Peyer's patch (tissue), 4 donors: ENCODE measurements at regions not wholly inside any gene's neighbourhood (a gene's known extent, or its start where the extent isn't known, plus 50 kb on each side); places are given as distances from the start of the nearest gene placed in this dataset.

Source experiments
- POLR2A ChIP-seq, 2 donors: fragments of 450-650 bp; IDR thresholded peaks; one replicate each; pipeline ENCODE4 v1.5.1; 2017; ENCODE audit warnings: antibody characterized with exemption in 2 of 2, mild to moderate bottlenecking in 2 of 2, moderate library complexity in 2 of 2
- TF ChIP-seq, protein P1 (sequence below), 6 experiments: fragments of 450-650 bp in 4 of 6; fragments of 200-600 bp in 2 of 6; sonication (generic) in 1 of 6; IDR thresholded peaks; one replicate each; pipeline ENCODE4 v1.5.1; 2017 to 2019; ENCODE audit warnings: antibody characterized with exemption in 6 of 6, mild to moderate bottlenecking in 3 of 6, moderate library complexity in 1 of 6

DNA sequence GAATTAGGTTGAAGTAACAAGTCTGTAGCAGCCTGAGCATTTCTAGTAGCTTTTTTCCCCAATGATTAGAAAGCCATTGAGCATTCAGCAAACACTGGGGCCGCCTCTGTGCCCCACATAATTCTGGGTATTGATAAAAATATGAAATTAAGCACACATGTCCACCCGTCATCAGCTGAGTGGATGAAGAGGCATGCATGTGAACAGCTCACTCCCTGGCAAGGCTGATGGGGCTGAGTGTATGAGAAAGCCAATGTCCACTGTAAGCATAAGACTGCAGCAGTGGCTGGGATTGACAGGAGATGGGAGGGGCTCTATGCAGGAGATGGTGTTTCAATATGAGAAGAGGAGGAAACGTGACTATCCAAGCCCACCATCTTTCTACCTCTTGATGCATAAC is 124.4 kb upstream of the KLHL29 start:
- TF ChIP-seq, protein P1, sequence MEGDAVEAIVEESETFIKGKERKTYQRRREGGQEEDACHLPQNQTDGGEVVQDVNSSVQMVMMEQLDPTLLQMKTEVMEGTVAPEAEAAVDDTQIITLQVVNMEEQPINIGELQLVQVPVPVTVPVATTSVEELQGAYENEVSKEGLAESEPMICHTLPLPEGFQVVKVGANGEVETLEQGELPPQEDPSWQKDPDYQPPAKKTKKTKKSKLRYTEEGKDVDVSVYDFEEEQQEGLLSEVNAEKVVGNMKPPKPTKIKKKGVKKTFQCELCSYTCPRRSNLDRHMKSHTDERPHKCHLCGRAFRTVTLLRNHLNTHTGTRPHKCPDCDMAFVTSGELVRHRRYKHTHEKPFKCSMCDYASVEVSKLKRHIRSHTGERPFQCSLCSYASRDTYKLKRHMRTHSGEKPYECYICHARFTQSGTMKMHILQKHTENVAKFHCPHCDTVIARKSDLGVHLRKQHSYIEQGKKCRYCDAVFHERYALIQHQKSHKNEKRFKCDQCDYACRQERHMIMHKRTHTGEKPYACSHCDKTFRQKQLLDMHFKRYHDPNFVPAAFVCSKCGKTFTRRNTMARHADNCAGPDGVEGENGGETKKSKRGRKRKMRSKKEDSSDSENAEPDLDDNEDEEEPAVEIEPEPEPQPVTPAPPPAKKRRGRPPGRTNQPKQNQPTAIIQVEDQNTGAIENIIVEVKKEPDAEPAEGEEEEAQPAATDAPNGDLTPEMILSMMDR (IDR thresholded peaks at IDR 0.05) = no peak
- TF ChIP-seq POLR2A (IDR thresholded peaks at IDR 0.05) = no peak
